ENCODE measurements at regions not wholly inside any gene's neighbourhood (a gene's known extent, or its start where the extent isn't known, plus 50 kb on each side); places are given as distances from the start of the nearest gene placed in this dataset.
"Not testable (repeated sequence)": the region's sequence is repeated elsewhere in the genome, so short reads cannot be mapped to it uniquely, and the experiment has no call there.

- DNase-seq (ENCODE audit: low read depth in 2 of 2): no peak
These were observed 131.0 kb downstream of the COX18 start for GRCh38 chr4:72938516-72938915.

DNA sequence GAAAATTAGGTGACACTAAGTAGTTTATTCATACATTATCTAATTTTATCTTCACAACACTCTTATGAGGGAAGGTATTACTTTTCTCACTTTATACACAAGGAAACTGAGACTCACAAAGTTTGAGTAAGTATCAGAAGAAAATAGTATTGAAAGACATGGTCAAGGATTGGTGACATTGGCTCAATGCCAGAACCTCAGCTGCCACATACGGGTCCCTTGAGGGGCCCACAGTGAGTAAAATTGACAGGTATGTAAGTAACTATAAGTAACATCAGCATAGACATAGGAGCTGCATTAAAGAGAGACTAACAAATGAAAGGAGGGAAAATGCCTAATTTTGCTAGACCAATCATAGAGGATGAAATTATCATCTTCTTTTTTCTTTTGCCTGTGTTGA, 134.1 kb downstream of the COX18 start:
- DNase-seq (ENCODE audit: low read depth in 2 of 2): no peak

DNA sequence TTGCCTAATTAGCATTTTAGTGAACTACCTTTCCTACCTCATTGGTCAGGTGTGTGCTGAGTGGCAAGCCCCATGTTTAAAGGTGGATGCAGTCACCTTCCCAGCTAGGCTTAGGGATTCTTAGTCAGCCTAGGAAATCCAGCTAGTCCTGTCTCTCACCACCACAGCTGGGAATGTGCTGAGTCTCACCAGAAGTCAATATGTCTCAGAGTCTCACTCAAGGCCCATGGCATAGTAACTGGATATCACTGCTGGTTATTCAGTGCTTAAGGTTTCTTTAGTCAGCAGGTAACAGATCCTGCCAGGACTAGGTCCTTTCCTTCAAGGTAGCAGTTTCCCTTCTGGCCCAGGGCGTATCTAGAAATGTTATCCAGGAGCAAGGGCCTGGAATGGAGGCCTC, 136.5 kb downstream of the COX18 start:
- no peak for DNase-seq (ENCODE audit: low read depth in 2 of 2)

- no peak for DNase-seq (ENCODE audit: low read depth in 2 of 2)
These were observed 138.2 kb downstream of the COX18 start for GRCh38 chr4:72931346-72931745.

- DNase-seq (ENCODE audit: low read depth in 2 of 2): not testable (repeated sequence)
These were observed 139.8 kb downstream of the COX18 start for GRCh38 chr4:72929596-72930274.

GRCh38 chr4:72924814-72925213, 144.7 kb downstream of the COX18 start:
- DNase-seq (ENCODE audit: low read depth in 2 of 2): no peak

GRCh38 chr4:72919937-72920336, 149.6 kb downstream of the COX18 start:
- no peak for DNase-seq (ENCODE audit: low read depth in 2 of 2)

DNA sequence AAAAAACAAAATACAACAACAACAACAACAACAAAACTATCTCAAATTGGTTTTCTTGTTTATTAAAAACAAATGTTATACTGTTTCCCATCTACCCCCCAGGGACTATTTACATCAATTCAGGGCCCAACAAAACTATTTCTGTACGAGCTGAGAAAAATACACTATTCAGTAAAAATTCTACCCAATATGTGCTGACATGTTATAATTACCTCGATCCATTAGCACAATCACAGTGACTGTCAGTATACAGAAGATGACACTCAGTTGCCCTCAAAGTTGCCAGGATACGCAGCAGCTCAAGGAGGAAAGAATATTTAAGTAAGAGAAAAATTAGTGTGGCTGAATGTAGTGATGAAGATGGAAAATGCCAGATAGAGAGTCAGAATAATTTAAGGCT, 150.1 kb downstream of the COX18 start:
- DNase-seq (ENCODE audit: low read depth in 2 of 2): no peak

GRCh38 chr4:72918362-72918761, 151.2 kb downstream of the COX18 start:
- DNase-seq (ENCODE audit: low read depth in 2 of 2): no peak

- DNase-seq (ENCODE audit: low read depth in 2 of 2): no peak
These were observed 158.2 kb downstream of the COX18 start for GRCh38 chr4:72911316-72911715.

GRCh38 chr4:72909461-72909860, 160.1 kb downstream of the COX18 start:
- DNase-seq (ENCODE audit: low read depth in 2 of 2): no peak

GRCh38 chr4:72902354-72902753, 167.2 kb downstream of the COX18 start:
- no peak for DNase-seq (ENCODE audit: low read depth in 2 of 2)

GRCh38 chr4:72901553-72901952, 168.0 kb downstream of the COX18 start:
- DNase-seq (ENCODE audit: low read depth in 2 of 2): no peak

GRCh38 chr4:72900952-72901351, 168.6 kb downstream of the COX18 start:
- DNase-seq (ENCODE audit: low read depth in 2 of 2): no peak

GRCh38 chr4:72899621-72900020, 169.9 kb downstream of the COX18 start:
- DNase-seq (ENCODE audit: low read depth in 2 of 2): no peak

- no peak for DNase-seq (ENCODE audit: low read depth in 2 of 2)
These were observed 170.3 kb downstream of the COX18 start for GRCh38 chr4:72899214-72899613.

- no peak for DNase-seq (ENCODE audit: low read depth in 2 of 2)
These were observed 173.0 kb downstream of the COX18 start for GRCh38 chr4:72896515-72896914.

DNA sequence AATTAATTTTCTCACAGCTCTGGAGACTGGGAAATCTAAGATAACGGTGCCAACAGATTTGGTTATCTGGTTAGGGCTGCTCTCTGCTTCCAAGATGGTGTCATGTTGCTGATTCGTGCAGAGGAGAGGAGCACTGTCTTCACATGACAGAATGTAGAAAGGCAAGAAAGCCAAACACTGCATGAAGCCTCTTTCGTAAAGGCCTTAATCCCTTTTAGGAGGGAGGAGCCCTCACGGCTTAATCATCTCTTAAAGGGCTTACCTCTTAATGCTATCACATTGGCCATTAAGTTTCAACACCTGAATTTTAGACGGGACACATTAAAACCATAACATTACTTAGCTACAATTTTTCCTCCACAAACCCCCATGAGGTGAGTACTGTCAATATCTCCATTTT, 174.1 kb downstream of the COX18 start:
- DNase-seq (ENCODE audit: low read depth in 2 of 2): no peak

- DNase-seq (ENCODE audit: low read depth in 2 of 2): no peak
These were observed 176.0 kb downstream of the COX18 start for GRCh38 chr4:72893354-72894066.

GRCh38 chr4:72888331-72888730, 181.2 kb downstream of the COX18 start:
- no peak for DNase-seq (ENCODE audit: low read depth in 2 of 2)

GRCh38 chr4:72887152-72887551, 182.4 kb downstream of the COX18 start:
- DNase-seq (ENCODE audit: low read depth in 2 of 2): no peak

DNA sequence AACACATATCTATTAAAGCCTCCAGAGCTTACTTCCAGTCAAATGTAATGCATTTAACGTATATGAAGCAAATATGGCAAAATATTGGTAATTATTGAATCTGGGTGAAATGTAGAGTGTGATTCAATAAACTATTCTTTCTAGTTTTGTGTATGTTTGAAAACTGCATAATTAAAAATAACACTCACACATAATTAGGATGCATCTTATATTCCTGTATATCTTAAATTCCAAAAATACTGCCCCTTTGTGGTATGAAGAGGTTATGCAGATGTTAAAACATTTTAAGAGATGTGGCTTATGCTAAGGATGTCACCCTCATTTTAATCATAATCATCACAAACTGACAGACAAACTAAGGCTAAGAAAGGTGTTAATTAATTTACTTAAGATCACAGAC, 182.9 kb downstream of the COX18 start:
- DNase-seq (ENCODE audit: low read depth in 2 of 2): no peak

GRCh38 chr4:72884225-72884624, 185.3 kb downstream of the COX18 start:
- DNase-seq (ENCODE audit: low read depth in 2 of 2): not testable (repeated sequence)

- DNase-seq (ENCODE audit: low read depth in 2 of 2): no peak
These were observed 192.6 kb downstream of the COX18 start for GRCh38 chr4:72876946-72877345.

Data from stimulated activated CD4-positive, alpha-beta T cell treated with anti-CD3 and anti-CD28 coated beads, Interleukin-15, amount 100 ng/mL, for 48 hours (primary cell).